GM21515 (cell line): ENCODE measurements at regions not wholly inside any gene's neighbourhood (a gene's known extent, or its start where the extent isn't known, plus 50 kb on each side); places are given as distances from the start of the nearest gene placed in this dataset.

Source experiments
- ATAC-seq: cut with Tn5 transposase; IDR thresholded peaks from one replicate; pipeline ENCODE4 v1.9.1; 2021; ENCODE audit not compliant: unreplicated experiment

DNA sequence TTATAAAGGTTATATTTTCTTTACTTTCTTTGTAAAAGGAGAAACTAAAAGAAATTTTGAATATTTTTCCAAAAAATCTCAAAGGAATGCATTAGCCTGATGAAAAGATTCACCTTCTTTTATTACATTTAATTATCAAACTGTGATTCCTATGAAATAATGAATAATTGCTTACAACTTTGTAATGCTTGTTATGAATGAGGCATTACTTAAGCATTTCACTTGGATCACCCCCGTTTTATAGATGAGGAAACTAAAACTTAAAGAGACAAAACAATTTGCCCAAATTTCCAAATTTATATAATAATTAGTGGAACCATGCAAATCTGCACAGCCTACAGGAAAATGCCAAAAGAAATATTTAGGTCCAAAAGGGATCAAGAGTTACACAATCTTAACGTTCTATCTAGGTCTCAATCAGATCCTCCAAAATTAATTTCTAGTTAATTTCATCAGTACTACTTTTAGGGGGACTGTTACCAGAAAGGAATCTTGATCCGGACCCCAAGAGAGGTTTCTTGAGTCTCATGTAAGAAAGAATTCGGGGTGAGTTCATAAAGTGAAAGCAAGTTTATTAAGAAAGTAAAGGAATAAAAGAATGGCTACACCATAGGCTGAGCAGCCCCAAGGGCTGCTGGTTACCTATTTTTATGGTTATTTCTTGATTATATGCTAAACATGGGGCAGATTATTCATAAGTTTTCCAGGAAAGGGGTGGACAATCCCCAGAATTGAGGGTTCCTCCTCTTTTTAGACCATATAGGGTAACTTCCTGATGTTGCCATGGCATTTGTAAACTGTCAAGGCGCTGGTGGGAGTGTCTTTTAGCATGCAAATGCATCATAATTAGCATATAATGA is 288.0 kb downstream of the ADGB start:
- ATAC-seq, result no peak

DNA sequence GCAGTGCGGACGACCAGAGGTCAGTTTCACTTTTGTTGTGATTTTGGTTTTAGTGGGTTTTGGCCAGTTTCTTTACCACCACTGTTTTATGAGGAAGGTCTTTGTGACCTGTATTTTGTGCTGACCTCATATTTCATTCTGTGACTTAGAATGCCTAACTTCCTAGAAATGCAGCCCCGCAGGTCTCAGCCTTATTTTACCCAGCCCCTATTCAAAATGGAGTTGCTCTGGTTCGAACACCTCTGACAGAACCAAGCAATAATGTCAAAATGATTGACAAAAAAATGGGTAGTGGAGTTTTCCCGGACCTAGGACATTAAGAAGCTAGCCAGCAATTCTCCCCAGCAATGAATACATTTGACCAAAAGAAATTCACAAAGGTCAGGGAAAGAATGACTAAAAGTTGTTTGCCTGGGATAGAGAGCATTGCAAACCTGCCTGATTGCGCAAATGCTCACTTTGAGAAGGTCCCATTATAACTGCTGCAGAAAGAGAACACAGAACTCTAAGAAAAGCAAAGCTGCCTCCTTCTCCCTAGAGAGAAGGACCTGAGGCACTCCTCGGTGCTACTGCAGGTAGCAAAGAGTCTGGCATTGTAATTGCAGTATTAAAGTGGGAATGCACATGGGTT is 288.8 kb downstream of the ADGB start:
- no peak for ATAC-seq

DNA sequence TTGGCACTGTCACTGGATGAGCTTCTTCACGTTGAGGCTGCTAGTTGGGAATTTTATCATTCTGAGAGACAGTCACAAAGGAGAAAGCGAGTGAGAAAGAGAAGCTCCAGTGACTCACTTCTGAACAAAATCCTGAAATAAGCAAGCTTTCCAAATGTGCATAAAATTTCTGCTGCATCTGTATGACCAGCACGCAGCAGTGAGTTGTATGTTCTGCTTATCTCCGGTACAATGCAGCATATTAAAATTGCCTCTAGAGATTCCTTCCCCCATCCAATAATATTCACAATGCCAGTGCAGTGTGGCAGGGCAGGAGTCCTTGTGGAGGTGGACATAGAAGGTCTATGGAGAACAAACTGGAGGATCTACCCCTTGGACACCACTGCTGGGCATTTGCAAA is 290.5 kb downstream of the ADGB start:
- no peak for ATAC-seq

DNA sequence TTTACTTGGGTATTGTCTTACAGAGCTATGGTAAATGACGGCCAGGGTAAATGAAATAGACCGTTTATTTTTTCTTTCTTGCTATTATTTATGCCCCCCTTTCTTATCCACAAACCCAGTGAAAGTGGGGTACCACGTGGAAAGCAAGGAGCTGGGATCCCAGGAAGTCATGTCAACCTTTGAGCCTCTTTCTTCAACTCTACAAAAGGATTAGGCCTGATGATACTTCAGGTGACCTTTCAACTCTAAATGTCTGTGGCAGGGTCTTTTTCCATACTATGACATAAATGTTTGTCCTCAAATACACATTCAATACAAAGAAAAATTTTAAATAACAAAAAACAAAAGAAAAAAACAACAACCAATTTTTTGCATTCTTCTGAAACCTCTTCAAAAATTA is 291.4 kb downstream of the ADGB start:
- ATAC-seq, result no peak

DNA sequence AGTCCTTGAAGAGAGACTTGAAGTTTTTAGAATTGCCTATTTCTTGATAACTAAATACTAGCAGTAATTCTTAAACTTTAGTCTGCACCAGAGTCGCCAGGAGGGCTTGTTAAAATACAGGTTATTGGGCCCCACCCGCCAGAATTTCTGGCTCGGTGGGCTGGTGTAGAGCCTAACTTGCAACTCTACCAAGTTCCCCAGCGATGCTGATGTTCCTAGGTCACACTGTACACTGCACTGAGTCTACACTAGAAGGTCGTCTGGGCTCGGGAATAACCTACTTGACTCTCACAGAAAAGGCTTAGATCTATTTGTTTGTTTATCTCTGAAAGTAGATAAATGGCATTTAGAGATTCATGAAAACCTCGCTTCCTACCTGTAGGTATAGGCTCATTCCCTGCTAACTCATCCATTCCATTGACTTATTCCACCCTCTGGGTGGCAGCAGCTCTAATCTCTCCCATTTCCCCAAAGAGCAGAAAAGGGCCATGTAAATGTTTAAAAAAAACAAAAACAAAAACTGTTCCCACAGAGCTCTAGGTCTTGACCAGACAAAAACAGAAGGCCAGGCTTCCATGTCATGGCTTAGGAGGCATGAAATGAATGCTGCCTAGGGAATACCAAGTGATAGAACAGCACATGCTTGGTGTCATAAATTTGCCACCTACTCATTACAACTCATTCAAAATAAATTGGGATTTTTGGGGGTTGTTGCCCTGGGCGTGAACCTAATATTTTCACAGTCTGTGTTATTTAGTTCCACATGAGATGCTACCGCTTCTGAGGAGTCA is 292.1 kb downstream of the ADGB start:
- ATAC-seq, result no peak

DNA sequence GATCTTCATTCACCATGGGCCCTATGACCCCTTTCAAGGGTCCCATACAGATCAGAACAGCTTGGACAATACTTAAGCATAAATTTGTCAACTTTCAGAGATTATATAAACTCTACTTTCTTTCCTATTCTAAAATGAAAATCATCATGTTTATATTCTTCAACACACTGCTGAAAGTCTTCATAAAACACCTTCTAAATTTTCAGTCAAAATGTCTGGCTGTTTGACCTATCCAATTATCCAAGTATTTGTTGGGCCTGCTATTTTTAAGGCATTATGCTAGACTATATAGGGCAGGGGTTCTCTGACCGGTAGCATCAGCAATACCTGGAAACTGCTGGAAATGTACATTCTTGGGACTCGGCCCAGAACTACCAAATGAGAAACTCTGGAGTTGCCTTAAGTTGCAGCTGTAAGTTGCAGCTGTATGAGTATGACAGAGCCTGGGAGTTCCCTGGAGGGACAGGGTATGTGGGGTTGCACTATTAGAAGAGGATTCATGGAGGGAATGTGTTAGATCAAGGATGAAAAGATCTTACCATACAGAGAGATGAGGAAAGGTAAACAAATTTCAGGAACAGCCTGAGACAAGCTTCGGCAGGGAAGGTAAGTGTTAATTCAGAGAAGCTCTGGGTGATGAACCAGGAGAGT is 293.0 kb downstream of the ADGB start:
- ATAC-seq, result no peak

DNA sequence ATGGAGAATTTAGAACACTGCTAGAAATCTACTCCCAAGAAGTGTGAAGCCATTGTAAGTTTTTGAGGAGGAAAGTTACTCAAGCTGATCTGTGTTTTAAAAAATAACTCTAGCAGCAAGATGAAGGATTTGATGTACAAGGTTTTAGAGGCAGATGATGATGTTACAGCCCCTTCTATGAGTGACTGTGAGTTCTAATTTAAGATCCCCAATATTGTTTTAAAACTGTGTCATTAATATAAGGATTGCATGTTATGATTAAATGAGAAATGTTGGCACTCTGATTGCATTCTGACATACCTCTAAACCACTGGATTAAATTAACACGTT is 293.5 kb downstream of the ADGB start:
- ATAC-seq, result no peak

DNA sequence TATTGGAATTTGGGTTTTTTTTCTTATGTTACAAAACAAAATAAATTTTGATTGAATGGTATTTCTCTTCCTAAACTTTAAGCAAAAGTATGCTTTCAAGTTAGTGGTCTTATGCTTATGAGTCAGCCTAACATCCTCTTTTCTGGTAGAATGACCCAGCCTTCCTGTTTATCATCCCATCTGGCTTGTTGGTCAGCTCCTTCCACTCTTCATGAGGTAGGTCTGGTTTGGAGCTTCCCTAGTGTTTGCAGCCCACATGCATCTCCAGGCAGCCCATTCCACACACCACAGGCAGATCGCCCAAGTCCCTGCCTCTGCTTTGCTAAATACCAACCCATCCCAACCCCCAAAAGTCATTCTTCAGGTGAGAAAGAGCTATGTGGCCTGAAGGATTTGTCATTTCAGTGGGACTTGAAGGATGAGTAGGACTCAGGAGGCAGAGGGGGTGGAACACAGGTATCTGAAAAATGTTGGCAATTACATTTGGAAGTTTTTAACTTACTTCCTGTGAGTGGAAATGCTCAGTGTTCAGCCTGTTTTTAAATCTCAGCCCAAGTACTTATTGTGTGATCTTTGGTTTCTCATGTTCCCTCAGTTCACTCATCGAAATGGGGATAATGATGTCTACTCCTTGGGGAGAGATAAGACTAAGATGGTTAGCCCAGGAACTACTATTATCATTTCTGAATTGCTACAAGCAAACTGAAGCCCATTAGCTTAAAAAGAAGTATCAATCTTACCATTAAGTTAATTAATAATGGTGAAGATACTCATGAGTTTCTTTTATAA is 294.0 kb downstream of the ADGB start:
- no peak for ATAC-seq

DNA sequence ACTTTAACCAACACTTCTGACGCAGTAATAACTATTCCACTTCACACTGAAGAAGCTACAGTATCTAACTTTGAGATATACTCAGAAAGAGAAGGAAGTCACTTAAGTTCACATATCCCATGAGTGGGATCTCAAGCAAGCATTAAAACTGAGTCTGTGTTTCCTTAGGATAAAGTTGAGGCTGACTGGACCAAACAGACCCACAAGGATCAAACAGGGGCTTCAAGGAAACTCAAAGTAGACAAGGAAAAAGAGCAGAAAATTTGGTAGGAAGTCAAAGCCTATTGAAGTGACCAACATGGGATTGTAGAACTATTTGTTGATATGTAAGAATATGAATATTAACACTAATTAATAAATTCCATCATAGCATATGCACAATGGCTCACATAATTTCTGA is 294.9 kb downstream of the ADGB start:
- no peak for ATAC-seq

DNA sequence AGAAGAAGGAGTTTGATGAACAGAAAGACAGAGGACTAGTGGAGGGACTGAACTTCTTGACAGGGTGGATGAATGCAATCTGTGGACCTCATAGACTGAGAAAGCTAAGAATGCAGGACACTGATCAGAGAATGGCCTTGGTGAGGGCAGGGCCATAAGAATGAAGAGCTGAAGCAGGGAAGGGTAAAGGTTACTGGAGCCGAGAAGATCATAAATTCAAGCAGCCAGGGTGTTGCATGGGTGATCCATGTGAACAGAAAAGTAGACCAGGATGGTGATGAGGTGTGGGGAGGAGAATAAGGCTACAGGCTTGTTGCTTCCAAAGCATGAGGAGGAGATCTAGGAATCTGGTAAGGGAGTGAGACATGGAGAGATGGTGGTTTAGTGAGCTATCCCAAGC is 295.9 kb downstream of the ADGB start:
- ATAC-seq, result no peak

DNA sequence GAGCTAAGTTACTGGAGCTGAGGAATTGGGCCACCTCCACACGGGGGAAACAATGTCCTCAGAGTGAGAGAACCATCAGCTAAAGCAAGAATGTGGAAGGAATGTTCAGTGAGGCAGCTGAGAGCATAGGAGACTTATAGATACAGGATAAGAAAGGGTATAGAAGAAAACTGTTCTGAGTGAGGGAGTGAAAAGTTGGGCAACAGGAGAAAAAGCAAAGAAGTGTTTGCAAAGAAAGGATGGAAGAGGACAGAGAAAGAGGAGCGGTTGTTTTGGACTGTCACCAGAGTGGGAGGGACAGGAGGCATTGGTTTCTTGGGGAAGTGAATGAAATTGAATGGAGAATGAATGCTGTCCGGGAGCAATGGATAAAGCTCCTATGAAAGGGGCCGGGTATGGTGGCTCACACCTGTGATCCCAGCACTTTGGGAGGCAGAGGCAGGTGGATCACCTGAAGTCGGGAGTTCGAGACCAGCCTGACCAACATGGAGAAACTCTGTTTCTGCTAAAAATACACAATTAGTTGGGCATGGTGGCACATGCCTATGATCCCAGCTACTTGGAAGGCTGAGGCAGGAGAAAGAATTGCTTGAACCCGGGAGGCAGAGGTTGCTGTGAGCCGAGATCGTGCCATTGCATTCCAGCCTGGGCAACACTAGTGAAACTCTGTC is 296.5 kb downstream of the ADGB start:
- no peak for ATAC-seq

DNA sequence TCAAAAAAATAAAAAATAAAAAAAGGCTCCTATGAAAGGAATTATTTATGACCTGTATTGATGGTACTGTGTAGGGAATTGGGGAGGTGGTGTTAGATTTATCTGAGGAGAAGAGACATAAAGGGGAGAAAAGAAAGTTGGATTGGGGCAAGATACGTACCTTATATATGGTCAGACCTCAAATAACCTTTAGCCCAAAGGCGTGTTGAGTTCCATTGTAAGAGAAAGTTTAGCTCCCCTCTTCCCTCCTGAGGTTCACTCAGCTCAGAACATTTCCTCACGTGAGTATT is 296.9 kb downstream of the ADGB start:
- no peak for ATAC-seq

DNA sequence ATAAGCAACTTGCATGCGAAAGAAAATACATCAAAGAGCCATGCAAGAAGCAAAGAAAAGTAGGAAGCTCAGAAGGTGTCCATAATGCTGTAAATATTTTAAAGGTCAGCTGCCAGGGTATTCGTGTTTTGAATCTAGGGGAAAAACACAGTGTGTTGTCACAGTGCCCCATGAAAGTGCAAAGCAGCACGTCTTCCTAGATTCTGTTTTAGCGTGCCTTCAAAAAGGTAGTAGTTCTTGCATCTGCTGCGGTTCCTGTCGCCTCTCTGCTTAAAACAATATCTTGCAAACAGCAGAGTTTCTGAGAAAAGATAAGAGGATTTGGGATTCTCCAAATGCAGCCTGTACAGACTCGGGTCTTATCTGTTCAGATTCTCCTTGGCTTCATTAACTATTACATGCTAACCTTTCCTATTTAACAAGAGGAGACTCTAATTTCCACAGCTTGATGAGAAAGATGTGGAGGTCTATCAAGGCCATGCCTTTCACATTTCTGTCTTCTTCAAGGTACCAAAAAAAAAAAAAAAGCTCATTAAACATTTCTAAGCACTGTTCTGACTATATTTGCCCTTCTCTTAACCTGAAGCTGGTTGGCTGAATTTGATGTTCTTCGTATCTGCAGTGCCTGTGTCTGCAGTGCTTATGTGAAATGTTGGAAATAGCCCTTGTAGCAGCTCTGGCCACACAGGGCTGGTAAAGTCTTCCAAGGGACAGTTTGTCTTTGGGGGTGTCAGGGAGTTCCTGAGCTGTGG is 297.5 kb downstream of the ADGB start:
- ATAC-seq, result no peak

DNA sequence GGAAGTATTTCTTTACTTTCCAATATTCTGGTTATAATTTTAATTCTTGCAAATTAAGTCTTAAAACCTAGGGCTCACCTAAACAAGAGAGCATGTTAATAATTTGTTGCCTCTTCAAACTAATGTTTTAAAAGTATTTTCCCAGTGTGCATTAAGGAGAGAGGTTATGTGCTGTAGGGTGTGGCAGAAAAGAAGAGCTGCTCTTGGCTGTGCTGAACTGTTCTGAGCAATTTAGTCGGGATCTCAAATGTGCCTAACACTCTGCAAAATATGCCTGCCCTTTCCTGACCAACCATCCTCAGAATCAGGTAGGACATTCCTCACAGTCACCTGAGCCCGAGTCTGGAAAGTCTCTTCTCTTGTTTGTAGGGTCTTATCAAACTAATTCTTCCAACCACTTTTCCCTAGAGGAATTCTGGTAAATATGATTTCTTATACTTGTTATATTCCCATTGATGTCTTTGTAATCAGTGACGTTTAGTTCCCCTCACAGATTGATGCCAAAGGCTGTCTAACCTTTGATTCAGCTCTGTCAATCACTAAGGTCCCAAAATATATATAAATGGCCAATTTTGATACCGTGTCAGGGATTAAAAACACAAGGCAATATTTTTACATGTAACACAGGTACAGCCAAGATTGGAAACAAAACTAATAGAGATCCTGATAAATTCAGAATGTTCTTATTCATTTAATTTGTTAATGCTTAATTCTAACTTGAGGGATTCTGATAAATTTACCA is 298.4 kb downstream of the ADGB start:
- no peak for ATAC-seq

DNA sequence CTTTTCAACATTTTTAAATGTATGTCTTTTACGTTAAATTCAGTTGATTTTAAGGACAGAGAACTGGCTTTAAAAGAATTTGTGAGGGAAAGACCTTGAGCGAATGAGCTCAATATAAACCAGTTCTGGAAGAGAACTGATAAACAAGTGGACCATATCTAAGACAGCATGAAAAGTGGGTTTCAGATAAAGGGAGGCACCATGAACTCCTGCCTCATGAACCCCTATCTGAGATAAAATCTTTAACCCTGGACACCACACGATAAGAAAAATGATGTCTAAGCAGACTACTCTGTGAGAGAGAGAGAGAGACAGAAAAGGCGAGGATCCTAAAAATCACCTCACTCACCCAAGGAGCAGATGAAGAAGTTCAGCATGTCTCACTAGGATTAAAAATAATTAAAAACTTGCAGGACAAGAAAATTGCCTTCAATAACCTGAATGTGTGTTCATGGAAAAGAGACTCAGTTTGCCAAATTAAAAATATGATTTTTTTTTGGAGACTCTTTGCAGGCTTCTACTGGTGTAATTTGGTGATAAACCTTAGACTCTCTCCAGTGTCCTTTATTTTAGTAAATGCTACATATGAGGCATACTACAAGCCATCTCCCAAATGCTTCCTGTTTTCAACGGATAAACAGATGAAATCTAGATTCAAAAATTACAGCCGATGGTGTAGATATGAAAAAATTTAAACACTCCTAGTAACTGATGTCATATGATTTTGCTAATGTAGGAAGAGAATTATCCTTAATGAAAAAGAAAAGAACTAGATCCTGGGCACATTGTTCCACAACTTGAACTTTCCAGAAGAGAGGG is 299.5 kb downstream of the ADGB start:
- no peak for ATAC-seq

DNA sequence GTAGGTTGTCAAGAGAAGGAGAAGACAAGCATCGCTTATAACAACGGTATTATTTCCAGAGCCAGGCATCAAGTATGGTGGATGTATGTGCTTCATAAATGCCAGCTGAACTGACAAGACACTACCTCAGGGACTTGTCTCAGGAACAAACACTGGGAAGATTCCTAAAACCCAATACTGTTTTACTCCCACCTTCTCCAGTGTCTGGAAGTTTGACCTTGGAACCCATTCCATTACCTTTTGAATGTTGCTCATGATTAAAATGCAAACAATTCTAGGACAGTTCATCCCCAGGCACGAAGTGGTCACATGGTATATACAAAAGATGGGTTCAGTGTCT is 300.1 kb downstream of the ADGB start:
- no peak for ATAC-seq

DNA sequence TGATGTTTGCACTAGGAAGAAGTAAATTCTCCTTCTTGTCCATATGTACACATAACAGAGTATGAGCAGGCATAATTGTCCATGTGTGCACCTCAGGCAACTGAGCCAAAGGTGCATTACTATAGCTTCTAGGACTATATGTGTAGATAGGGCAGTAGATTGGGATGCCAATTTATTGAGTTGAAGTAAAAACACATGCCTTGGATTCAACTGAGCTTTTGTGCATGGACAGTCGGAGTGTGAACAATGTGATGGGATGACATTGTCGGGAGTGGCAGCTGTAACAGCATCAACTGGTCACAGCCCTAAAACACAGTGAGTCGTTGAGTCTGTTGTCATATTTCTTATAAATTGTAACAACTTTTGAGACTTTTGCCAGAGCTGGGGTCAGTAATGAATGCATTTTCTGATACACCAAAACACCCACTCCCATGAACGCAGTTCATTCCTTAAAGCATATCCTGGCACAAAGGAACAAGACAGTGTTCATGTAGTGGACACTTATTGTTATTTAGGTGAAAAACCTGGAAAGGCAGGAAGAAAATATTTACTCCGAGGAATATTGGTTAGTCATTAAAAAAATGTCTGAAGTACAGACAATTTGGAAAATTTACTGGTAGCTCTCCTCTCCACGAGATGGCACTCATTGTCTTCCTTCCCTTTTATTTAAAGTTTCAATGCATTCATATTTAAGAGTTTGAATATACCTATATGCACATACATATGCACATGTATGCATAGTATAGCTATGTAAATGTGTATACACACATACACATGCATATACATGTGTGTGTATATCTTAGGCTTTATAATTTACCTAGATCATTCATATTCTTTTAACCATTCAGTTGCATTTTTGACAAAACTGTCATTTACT is 302.0 kb upstream of the STXBP5 start:
- ATAC-seq, result no peak
